ENCODE measurements at regions not wholly inside any gene's neighbourhood (a gene's known extent, or its start where the extent isn't known, plus 50 kb on each side); places are given as distances from the start of the nearest gene placed in this dataset.

GRCh38 chr11:111172321-111172862 is 73.1 kb upstream of the POU2AF2 start:
- TF ChIP-seq CTCF (IDR thresholded peaks at IDR 0.05 in 8 of 11, conservative IDR thresholded peaks at IDR 0.05 in 3 of 11) (no peak), POLR2A (IDR thresholded peaks at IDR 0.05) (no peak)

Data from spleen (tissue), 7 donors.